HCT116 (cell line): ENCODE measurements at regions not wholly inside any gene's neighbourhood (a gene's known extent, or its start where the extent isn't known, plus 50 kb on each side); places are given as distances from the start of the nearest gene placed in this dataset.

Experiments
- ATAC-seq: fragments of 200-7000 bp; cut with Tn5 transposase; 2 replicates; pipeline ENCODE4 v1.9.1; 2020; ENCODE audit warnings: mild to moderate bottlenecking, moderate library complexity
- BruUV-seq: library from RNA; stranded (reverse); fragments of 400-500 nt; replicated peaks from 2 replicates; lab custom pipeline; 2021; lab: Mats Ljungman, UMichigan
- CTCF ChIA-PET: fragments of 300-600 bp; sonication (Branson Sonifier 250); formaldehyde crosslinking; loops from one replicate; lab custom pipeline; 2021; ENCODE audit warnings: antibody characterized with exemption; lab: Charles Lee
- POLR2A ChIA-PET: fragments of 300-600, 350-600 bp; sonication (Branson Sonifier 250); formaldehyde crosslinking; loops from one replicate; lab custom pipeline; 2021; ENCODE audit warnings: antibody characterized with exemption; lab: Charles Lee
- RAD21 ChIA-PET, 2 experiments: fragments of 300-600 bp; sonication (Branson Sonifier 250); formaldehyde crosslinking; loops; one replicate each; lab custom pipeline; 2023; ENCODE audit warnings: low total read pairs in 2 of 2; ENCODE audit not compliant: uncharacterized antibody in 2 of 2, unreplicated experiment in 2 of 2, low non-redundant PET in 1 of 2; lab: Charles Lee
- DNase-seq: peaks from one replicate; pipeline ENCODE4 v3.0.0-alpha.2; 2010; ENCODE audit warnings: low read depth, low spot score
- H2AFZ ChIP-seq: fragments of 200-600 bp; shearing (Covaris generic), sonication (generic); 2 replicates; pipeline ENCODE4 v1.6.1; 2017; ENCODE audit warnings: low read depth, mixed run types, mixed read lengths, antibody characterized with exemption, low read length; ENCODE audit not compliant: poor library complexity, severe bottlenecking
- H3K27ac ChIP-seq: 2 replicates; pipeline ENCODE4 v1.5.1; 2012; ENCODE audit warnings: low read depth, low read length
- H3K27me3 ChIP-seq: fragments of 200-600 bp; sonication (generic); 2 replicates; pipeline ENCODE4 v1.6.1; 2016; ENCODE audit warnings: mixed run types, low read length, mixed read lengths; ENCODE audit not compliant: insufficient read depth
- H3K36me3 ChIP-seq, 2 experiments: fragments of 200-500 bp in 1 of 2; fragments of 200-600 bp in 1 of 2; sonication (Bioruptor generic) in 1 of 2; sonication (generic) in 1 of 2; 2 replicates each; pipeline versions ENCODE4 v1.5.1 to v1.6.1; 2014 to 2016; ENCODE audit warnings: low read length in 2 of 2, inconsistent platforms in 1 of 2, mixed read lengths in 1 of 2, mixed run types in 1 of 2; ENCODE audit not compliant: insufficient read depth in 2 of 2, control insufficient read depth in 1 of 2
- H3K4me1 ChIP-seq, 2 experiments: fragments of 200-600 bp in 1 of 2; sonication (generic) in 1 of 2; 2 replicates each; pipeline versions ENCODE4 v1.5.1 to v1.6.1; 2012 to 2017; ENCODE audit warnings: low read length in 2 of 2, inconsistent platforms in 1 of 2, mild to moderate bottlenecking in 1 of 2, mixed read lengths in 1 of 2, mixed run types in 1 of 2, moderate library complexity in 1 of 2; ENCODE audit not compliant: insufficient read depth in 2 of 2, control insufficient read depth in 1 of 2
- H3K4me2 ChIP-seq: fragments of 200-600 bp; sonication (generic); 2 replicates; pipeline ENCODE4 v1.6.1; 2017; ENCODE audit warnings: mixed run types, low read length, mixed read lengths
- H3K4me3 ChIP-seq, 2 experiments: fragments of 200-600 bp in 1 of 2; sonication (generic) in 1 of 2; replicated peaks in 1 of 2; 2 replicates each; pipeline ENCODE4 v1.5.1; 2011 to 2016; ENCODE audit warnings: low read length in 2 of 2, control low read depth in 1 of 2, low read depth in 1 of 2, mild to moderate bottlenecking in 1 of 2, mixed read lengths in 1 of 2, mixed run types in 1 of 2
- H3K79me2 ChIP-seq: fragments of 200-600 bp; sonication (generic); 2 replicates; pipeline ENCODE4 v1.6.1; 2017; ENCODE audit warnings: mild to moderate bottlenecking, mixed run types, low read length, moderate library complexity, mixed read lengths; ENCODE audit not compliant: insufficient read depth
- H3K9ac ChIP-seq: fragments of 200-600 bp; sonication (generic); 2 replicates; pipeline ENCODE4 v1.6.1; 2016; ENCODE audit warnings: low read length, mixed read lengths
- H3K9me2 ChIP-seq: fragments of 200-600 bp; sonication (generic), shearing (Covaris generic); 2 replicates; pipeline ENCODE4 v1.6.1; 2017; ENCODE audit warnings: mixed run types, mild to moderate bottlenecking, moderate library complexity; ENCODE audit not compliant: insufficient read depth
- H3K9me3 ChIP-seq, 2 experiments: fragments of 200-500 bp in 1 of 2; fragments of 200-600 bp in 1 of 2; sonication (Bioruptor generic) in 1 of 2; sonication (generic) in 1 of 2; 2 replicates each; pipeline ENCODE4 v1.6.1; 2014 to 2017; ENCODE audit warnings: low read length in 2 of 2, mixed read lengths in 2 of 2, inconsistent platforms in 1 of 2, low read depth in 1 of 2, mild to moderate bottlenecking in 1 of 2, mixed run types in 1 of 2, moderate library complexity in 1 of 2; ENCODE audit not compliant: control insufficient read depth in 1 of 2, insufficient read depth in 1 of 2
- H4K20me1 ChIP-seq: fragments of 200-600 bp; sonication (generic), shearing (Covaris generic); 2 replicates; pipeline ENCODE4 v1.6.1; 2017; ENCODE audit warnings: mixed run types, mild to moderate bottlenecking, moderate library complexity; ENCODE audit not compliant: insufficient read depth
- CEBPB ChIP-seq: IDR thresholded peaks from 2 replicates; pipeline ENCODE4 v1.6.1; 2012; ENCODE audit warnings: low read depth
- FOSL1 ChIP-seq: IDR thresholded peaks from 2 replicates; pipeline ENCODE4 v1.6.1; 2012; ENCODE audit warnings: low read depth
- SP1 ChIP-seq: IDR thresholded peaks from 2 replicates; pipeline ENCODE4 v1.6.1; 2012; ENCODE audit warnings: low read depth
- ZNF274 ChIP-seq: fragments of 200-500 bp; sonication (Bioruptor generic); IDR thresholded peaks from 2 replicates; pipeline ENCODE4 v1.6.1; 2014; ENCODE audit warnings: mild to moderate bottlenecking, low read depth, low read length, inconsistent platforms
- intact Hi-C: fragments of 100-400 bp; cut with micrococcal nuclease; formaldehyde crosslinking; loops from 2 replicates; pipeline ENCODE4 v1.10.0; 2022
- TF ChIP-seq, protein P1 (sequence below): IDR thresholded peaks from 2 replicates; pipeline ENCODE4 v1.6.1; 2011; ENCODE audit warnings: mild to moderate bottlenecking, low read length, moderate library complexity; ENCODE audit not compliant: insufficient replicate concordance; ENCODE audit errors: extremely low read depth
- TF ChIP-seq, protein P2 (sequence below): IDR thresholded peaks from 2 replicates; pipeline ENCODE4 v1.6.1; 2012
- TF ChIP-seq, protein P3 (sequence below), 3 experiments: fragments of 200-600 bp in 1 of 3; sonication (generic) in 1 of 3; IDR thresholded peaks in 2 of 3; conservative IDR thresholded peaks in 1 of 3; 2 replicates each; pipeline ENCODE4 v1.5.1; 2012 to 2017; ENCODE audit warnings: low read depth in 2 of 3, low read length in 2 of 3, antibody characterized with exemption in 1 of 3, borderline replicate concordance in 1 of 3, control low read depth in 1 of 3, mild to moderate bottlenecking in 1 of 3, mixed read lengths in 1 of 3, mixed run types in 1 of 3, moderate library complexity in 1 of 3; ENCODE audit not compliant: insufficient read depth in 1 of 3

DNA sequence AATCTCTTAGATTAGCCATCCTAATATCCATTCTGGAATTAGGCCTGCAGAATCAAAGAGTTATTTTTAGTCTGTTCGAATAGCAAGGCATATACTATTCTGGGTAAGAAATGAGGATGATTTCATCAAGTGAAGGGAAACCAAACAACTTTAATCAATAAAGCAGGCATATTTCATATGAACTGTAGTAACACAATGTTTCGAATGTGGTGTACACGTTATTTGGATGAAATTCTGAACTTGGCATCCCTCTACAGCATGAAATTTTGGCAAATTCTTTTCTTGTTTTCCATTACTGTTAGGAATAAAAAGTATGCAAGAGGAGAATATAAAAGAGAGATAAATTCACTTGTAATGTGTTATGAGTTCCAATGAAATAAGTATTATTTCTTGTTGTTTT is 1233.3 kb upstream of the SEL1L start (continued):
- TF ChIP-seq, protein P1, sequence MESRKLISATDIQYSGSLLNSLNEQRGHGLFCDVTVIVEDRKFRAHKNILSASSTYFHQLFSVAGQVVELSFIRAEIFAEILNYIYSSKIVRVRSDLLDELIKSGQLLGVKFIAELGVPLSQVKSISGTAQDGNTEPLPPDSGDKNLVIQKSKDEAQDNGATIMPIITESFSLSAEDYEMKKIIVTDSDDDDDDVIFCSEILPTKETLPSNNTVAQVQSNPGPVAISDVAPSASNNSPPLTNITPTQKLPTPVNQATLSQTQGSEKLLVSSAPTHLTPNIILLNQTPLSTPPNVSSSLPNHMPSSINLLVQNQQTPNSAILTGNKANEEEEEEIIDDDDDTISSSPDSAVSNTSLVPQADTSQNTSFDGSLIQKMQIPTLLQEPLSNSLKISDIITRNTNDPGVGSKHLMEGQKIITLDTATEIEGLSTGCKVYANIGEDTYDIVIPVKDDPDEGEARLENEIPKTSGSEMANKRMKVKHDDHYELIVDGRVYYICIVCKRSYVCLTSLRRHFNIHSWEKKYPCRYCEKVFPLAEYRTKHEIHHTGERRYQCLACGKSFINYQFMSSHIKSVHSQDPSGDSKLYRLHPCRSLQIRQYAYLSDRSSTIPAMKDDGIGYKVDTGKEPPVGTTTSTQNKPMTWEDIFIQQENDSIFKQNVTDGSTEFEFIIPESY: no peak
- TF ChIP-seq, protein P2, sequence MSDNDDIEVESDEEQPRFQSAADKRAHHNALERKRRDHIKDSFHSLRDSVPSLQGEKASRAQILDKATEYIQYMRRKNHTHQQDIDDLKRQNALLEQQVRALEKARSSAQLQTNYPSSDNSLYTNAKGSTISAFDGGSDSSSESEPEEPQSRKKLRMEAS: no peak
- TF ChIP-seq FOSL1 (no peak), SP1 (no peak)

DNA sequence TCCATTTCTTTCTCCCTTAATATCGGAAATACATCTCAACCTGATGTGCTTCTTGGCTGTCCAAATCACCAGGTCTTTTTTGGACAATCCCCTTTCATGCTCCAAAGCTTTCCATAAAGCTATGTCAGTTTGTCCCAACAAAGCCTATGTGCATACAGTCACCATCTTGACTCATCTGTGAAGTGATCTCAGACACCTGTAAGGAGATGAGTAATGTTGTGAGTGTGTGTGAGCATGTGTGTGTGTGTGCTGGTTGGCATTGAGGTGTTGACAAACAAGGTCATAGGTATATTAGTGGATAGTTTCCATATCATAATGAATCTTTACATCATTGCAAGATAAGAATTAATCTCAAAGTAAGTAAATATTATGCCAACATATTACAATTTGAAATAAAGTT is 1243.3 kb upstream of the SEL1L start:
- intact Hi-C loops: no loop called here
- no peaks in the 10 kb centered on the region for H3K9me2 ChIP-seq
- no TSS peak for BruUV-seq
- no peak overlapping the region for H3K4me2 ChIP-seq
- ChIA-PET CTCF (no interaction called here), RAD21 (no interaction called here)
- H3K27me3 ChIP-seq: no peaks in the 10 kb centered on the region
- no peak overlapping the region for H3K27ac ChIP-seq
- no peak overlapping the region for H3K4me3 ChIP-seq
- H2AFZ ChIP-seq: no peak overlapping the region
- TF ChIP-seq ZNF274 (no peak), SP1 (no peak), CEBPB (no peak)
- TF ChIP-seq, protein P3, sequence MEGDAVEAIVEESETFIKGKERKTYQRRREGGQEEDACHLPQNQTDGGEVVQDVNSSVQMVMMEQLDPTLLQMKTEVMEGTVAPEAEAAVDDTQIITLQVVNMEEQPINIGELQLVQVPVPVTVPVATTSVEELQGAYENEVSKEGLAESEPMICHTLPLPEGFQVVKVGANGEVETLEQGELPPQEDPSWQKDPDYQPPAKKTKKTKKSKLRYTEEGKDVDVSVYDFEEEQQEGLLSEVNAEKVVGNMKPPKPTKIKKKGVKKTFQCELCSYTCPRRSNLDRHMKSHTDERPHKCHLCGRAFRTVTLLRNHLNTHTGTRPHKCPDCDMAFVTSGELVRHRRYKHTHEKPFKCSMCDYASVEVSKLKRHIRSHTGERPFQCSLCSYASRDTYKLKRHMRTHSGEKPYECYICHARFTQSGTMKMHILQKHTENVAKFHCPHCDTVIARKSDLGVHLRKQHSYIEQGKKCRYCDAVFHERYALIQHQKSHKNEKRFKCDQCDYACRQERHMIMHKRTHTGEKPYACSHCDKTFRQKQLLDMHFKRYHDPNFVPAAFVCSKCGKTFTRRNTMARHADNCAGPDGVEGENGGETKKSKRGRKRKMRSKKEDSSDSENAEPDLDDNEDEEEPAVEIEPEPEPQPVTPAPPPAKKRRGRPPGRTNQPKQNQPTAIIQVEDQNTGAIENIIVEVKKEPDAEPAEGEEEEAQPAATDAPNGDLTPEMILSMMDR (IDR thresholded peaks at IDR 0.05 in 2 of 3, conservative IDR thresholded peaks at IDR 0.05 in 1 of 3; ENCODE audit: borderline replicate concordance in 1 of 3, insufficient read depth in 1 of 3, low read depth in 2 of 3, low read length in 2 of 3): no peak
- TF ChIP-seq, all 23 proteins: peak for 0
- H3K79me2 ChIP-seq: no peaks in the 10 kb centered on the region
- no peaks in the 10 kb centered on the region for H3K4me1 ChIP-seq
- H3K9ac ChIP-seq: no peak overlapping the region
- POLR2A ChIA-PET: no interaction called here
- ATAC-seq: no peak
- DNase-seq: no peak
- H3K36me3 ChIP-seq: no peaks in the 10 kb centered on the region
- H4K20me1 ChIP-seq: no peaks in the 10 kb centered on the region
- peaks cover 5 to 9% of the 10 kb centered on the region in 2 experiments; a peak in 2 of 4 replicates for H3K9me3 ChIP-seq
